ENCODE measurements at regions not wholly inside any gene's neighbourhood (a gene's known extent, or its start where the extent isn't known, plus 50 kb on each side); places are given as distances from the start of the nearest gene placed in this dataset.

DNA sequence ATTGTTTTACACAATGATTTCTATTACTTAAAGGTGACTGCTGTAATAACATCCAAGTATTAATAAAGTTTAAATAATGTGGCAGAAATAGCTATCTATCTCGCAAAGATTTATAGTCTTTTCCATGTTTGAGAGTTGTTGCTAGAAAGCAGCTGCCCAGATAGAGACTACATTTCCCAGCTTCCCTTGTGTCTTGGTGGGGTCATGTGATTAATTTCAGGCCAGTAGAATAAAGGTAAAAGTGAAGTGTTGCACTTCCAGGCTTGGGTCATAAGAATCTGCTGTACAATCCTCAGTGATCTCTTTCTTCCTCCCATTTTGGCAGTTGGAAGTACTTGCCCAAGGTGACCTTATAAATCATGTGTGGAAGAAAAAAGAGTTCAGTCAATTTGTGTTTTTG is 449.7 kb upstream of the USP15 start:
- no peak overlapping the region for H3K4me3 ChIP-seq (ENCODE audit: low read depth, low read length)
- ChIA-PET POLR2A (no interaction called here), CTCF (interaction anchor here (0.7 to 1.0 kb wide), 2 partner anchors 17 to 27 kb away, joined by 3 to 4 read pairs; no protein-coding TSS in a partner anchor)
- no peaks in the 10 kb centered on the region for H3K4me1 ChIP-seq (ENCODE audit: control insufficient read depth, insufficient read depth, low read length)
- H3K36me3 ChIP-seq (ENCODE audit: control insufficient read depth in 2 of 2, insufficient read depth in 1 of 2, low read length in 2 of 2), result no peaks in the 10 kb centered on the region
- no peak overlapping the region for H3K27ac ChIP-seq (ENCODE audit: extremely low read depth, low read depth, low read length)
- TF ChIP-seq, protein P1, sequence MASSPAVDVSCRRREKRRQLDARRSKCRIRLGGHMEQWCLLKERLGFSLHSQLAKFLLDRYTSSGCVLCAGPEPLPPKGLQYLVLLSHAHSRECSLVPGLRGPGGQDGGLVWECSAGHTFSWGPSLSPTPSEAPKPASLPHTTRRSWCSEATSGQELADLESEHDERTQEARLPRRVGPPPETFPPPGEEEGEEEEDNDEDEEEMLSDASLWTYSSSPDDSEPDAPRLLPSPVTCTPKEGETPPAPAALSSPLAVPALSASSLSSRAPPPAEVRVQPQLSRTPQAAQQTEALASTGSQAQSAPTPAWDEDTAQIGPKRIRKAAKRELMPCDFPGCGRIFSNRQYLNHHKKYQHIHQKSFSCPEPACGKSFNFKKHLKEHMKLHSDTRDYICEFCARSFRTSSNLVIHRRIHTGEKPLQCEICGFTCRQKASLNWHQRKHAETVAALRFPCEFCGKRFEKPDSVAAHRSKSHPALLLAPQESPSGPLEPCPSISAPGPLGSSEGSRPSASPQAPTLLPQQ (tag by site-specific recombination; IDR thresholded peaks at IDR 0.05), result no peak
- TF ChIP-seq, protein P2, sequence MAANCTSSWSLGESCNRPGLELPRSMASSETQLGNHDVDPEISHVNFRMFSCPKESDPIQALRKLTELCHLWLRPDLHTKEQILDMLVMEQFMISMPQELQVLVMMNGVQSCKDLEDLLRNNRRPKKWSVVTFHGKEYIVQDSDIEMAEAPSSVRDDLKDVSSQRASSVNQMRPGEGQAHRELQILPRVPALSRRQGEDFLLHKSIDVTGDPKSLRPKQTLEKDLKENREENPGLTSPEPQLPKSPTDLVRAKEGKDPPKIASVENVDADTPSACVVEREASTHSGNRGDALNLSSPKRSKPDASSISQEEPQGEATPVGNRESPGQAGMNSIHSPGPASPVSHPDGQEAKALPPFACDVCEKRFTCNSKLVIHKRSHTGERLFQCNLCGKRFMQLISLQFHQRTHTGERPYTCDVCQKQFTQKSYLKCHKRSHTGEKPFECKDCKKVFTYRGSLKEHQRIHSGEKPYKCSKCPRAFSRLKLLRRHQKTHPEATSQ (tag by site-specific recombination; IDR thresholded peaks at IDR 0.05), result no peak
- TF ChIP-seq ZFP3 (tag by site-specific recombination; IDR thresholded peaks at IDR 0.05; ENCODE audit: low read depth) (no peak), ZNF202 (tag by site-specific recombination; IDR thresholded peaks at IDR 0.05; ENCODE audit: borderline replicate concordance) (no peak)
- TF ChIP-seq, protein P3, sequence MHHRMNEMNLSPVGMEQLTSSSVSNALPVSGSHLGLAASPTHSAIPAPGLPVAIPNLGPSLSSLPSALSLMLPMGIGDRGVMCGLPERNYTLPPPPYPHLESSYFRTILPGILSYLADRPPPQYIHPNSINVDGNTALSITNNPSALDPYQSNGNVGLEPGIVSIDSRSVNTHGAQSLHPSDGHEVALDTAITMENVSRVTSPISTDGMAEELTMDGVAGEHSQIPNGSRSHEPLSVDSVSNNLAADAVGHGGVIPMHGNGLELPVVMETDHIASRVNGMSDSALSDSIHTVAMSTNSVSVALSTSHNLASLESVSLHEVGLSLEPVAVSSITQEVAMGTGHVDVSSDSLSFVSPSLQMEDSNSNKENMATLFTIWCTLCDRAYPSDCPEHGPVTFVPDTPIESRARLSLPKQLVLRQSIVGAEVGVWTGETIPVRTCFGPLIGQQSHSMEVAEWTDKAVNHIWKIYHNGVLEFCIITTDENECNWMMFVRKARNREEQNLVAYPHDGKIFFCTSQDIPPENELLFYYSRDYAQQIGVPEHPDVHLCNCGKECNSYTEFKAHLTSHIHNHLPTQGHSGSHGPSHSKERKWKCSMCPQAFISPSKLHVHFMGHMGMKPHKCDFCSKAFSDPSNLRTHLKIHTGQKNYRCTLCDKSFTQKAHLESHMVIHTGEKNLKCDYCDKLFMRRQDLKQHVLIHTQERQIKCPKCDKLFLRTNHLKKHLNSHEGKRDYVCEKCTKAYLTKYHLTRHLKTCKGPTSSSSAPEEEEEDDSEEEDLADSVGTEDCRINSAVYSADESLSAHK (tag by site-specific recombination; IDR thresholded peaks at IDR 0.05), result no peak
- no peaks in the 10 kb centered on the region for H3K9me3 ChIP-seq (ENCODE audit: control insufficient read depth, insufficient read depth, low read depth, low read length)

DNA sequence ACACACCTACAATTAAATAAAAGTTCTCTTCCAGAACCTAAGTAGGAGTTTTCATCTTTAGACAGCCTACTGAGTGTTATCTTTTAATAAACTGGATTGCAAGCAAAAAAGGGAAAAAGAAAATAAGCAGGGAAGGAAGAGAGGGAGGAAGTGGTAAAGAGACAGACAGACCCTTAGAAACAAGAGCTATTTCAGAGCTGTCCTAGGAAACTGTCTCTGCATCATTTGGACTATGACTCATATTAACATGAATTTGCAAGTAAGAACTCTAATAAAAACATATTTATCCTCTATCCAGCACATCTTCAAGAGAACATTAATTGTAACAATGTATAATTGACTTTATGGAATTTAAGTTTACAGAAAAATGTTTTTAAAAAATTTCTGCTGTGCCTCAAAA is 438.8 kb upstream of the USP15 start:
- TF ChIP-seq GFI1B (tag by site-specific recombination; IDR thresholded peaks at IDR 0.05) (no peak), ZNF596 (tag by site-specific recombination; IDR thresholded peaks at IDR 0.05) (no peak), ZNF214 (tag by site-specific recombination; IDR thresholded peaks at IDR 0.05; ENCODE audit: borderline replicate concordance) (no peak), FEZF1 (tag by site-specific recombination; IDR thresholded peaks at IDR 0.05) (no peak), YY2 (tag by site-specific recombination; IDR thresholded peaks at IDR 0.05) (no peak), SCRT1 (tag by site-specific recombination; IDR thresholded peaks at IDR 0.05; ENCODE audit: borderline replicate concordance) (no peak), ZXDB (tag by site-specific recombination; IDR thresholded peaks at IDR 0.05) (no peak), HOXA7 (CRISPR knock-in tag; IDR thresholded peaks at IDR 0.05; ENCODE audit: borderline replicate concordance) (no peak)
- TF ChIP-seq, protein P4, sequence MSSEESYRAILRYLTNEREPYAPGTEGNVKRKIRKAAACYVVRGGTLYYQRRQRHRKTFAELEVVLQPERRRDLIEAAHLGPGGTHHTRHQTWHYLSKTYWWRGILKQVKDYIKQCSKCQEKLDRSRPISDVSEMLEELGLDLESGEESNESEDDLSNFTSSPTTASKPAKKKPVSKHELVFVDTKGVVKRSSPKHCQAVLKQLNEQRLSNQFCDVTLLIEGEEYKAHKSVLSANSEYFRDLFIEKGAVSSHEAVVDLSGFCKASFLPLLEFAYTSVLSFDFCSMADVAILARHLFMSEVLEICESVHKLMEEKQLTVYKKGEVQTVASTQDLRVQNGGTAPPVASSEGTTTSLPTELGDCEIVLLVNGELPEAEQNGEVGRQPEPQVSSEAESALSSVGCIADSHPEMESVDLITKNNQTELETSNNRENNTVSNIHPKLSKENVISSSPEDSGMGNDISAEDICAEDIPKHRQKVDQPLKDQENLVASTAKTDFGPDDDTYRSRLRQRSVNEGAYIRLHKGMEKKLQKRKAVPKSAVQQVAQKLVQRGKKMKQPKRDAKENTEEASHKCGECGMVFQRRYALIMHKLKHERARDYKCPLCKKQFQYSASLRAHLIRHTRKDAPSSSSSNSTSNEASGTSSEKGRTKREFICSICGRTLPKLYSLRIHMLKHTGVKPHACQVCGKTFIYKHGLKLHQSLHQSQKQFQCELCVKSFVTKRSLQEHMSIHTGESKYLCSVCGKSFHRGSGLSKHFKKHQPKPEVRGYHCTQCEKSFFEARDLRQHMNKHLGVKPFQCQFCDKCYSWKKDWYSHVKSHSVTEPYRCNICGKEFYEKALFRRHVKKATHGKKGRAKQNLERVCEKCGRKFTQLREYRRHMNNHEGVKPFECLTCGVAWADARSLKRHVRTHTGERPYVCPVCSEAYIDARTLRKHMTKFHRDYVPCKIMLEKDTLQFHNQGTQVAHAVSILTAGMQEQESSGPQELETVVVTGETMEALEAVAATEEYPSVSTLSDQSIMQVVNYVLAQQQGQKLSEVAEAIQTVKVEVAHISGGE (tag by site-specific recombination; conservative IDR thresholded peaks at IDR 0.05; ENCODE audit: low read depth), result no peak
- TF ChIP-seq, protein P5, sequence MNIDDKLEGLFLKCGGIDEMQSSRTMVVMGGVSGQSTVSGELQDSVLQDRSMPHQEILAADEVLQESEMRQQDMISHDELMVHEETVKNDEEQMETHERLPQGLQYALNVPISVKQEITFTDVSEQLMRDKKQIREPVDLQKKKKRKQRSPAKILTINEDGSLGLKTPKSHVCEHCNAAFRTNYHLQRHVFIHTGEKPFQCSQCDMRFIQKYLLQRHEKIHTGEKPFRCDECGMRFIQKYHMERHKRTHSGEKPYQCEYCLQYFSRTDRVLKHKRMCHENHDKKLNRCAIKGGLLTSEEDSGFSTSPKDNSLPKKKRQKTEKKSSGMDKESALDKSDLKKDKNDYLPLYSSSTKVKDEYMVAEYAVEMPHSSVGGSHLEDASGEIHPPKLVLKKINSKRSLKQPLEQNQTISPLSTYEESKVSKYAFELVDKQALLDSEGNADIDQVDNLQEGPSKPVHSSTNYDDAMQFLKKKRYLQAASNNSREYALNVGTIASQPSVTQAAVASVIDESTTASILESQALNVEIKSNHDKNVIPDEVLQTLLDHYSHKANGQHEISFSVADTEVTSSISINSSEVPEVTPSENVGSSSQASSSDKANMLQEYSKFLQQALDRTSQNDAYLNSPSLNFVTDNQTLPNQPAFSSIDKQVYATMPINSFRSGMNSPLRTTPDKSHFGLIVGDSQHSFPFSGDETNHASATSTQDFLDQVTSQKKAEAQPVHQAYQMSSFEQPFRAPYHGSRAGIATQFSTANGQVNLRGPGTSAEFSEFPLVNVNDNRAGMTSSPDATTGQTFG (tag by site-specific recombination; IDR thresholded peaks at IDR 0.05; ENCODE audit: borderline replicate concordance), result no peak
- TF ChIP-seq, protein P6, sequence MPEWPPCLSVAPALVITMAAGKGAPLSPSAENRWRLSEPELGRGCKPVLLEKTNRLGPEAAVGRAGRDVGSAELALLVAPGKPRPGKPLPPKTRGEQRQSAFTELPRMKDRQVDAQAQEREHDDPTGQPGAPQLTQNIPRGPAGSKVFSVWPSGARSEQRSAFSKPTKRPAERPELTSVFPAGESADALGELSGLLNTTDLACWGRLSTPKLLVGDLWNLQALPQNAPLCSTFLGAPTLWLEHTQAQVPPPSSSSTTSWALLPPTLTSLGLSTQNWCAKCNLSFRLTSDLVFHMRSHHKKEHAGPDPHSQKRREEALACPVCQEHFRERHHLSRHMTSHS (tag by site-specific recombination; IDR thresholded peaks at IDR 0.05), result no peak
- TF ChIP-seq, protein P7, sequence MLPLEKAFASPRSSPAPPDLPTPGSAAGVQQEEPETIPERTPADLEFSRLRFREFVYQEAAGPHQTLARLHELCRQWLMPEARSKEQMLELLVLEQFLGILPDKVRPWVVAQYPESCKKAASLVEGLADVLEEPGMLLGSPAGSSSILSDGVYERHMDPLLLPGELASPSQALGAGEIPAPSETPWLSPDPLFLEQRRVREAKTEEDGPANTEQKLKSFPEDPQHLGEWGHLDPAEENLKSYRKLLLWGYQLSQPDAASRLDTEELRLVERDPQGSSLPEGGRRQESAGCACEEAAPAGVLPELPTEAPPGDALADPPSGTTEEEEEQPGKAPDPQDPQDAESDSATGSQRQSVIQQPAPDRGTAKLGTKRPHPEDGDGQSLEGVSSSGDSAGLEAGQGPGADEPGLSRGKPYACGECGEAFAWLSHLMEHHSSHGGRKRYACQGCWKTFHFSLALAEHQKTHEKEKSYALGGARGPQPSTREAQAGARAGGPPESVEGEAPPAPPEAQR (tag by site-specific recombination; IDR thresholded peaks at IDR 0.05), result no peak
- TF ChIP-seq, protein P8, sequence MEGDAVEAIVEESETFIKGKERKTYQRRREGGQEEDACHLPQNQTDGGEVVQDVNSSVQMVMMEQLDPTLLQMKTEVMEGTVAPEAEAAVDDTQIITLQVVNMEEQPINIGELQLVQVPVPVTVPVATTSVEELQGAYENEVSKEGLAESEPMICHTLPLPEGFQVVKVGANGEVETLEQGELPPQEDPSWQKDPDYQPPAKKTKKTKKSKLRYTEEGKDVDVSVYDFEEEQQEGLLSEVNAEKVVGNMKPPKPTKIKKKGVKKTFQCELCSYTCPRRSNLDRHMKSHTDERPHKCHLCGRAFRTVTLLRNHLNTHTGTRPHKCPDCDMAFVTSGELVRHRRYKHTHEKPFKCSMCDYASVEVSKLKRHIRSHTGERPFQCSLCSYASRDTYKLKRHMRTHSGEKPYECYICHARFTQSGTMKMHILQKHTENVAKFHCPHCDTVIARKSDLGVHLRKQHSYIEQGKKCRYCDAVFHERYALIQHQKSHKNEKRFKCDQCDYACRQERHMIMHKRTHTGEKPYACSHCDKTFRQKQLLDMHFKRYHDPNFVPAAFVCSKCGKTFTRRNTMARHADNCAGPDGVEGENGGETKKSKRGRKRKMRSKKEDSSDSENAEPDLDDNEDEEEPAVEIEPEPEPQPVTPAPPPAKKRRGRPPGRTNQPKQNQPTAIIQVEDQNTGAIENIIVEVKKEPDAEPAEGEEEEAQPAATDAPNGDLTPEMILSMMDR (tag by site-specific recombination; IDR thresholded peaks at IDR 0.05), result no peak
- no peaks in the 10 kb centered on the region for H3K9me3 ChIP-seq (ENCODE audit: control insufficient read depth, insufficient read depth, low read depth, low read length)
- CTCF ChIA-PET, result no interaction called here

More for the DNA sequence above, 438.8 kb upstream of the USP15 start:
- Histone ChIP-seq H3K4me3 (ENCODE audit: low read depth, low read length) (no peak overlapping the region), H3K36me3 (ENCODE audit: control insufficient read depth in 2 of 2, insufficient read depth in 1 of 2, low read length in 2 of 2) (no peaks in the 10 kb centered on the region), H3K4me1 (ENCODE audit: control insufficient read depth, insufficient read depth, low read length) (no peaks in the 10 kb centered on the region), H3K27ac (ENCODE audit: extremely low read depth, low read depth, low read length) (no peak overlapping the region)
- POLR2A ChIA-PET, result no interaction called here

Measured in HEK293 (cell line).